ENCODE measurements at regions not wholly inside any gene's neighbourhood (a gene's known extent, or its start where the extent isn't known, plus 50 kb on each side); places are given as distances from the start of the nearest gene placed in this dataset.
"Not testable (repeated sequence)": the region's sequence is repeated elsewhere in the genome, so short reads cannot be mapped to it uniquely, and the experiment has no call there.

- no peak for DNase-seq
These were observed 399.8 kb downstream of the ADCYAP1 start for GRCh38 chr18:1304392-1304992.

- no peak for DNase-seq
These were observed 402.0 kb downstream of the ADCYAP1 start for GRCh38 chr18:1306641-1307040.

GRCh38 chr18:1308686-1309085 is 404.0 kb downstream of the ADCYAP1 start:
- no peak for DNase-seq

- no peak for DNase-seq
These were observed 406.7 kb downstream of the ADCYAP1 start for GRCh38 chr18:1311376-1311775.

GRCh38 chr18:1335345-1335744 is 430.7 kb downstream of the ADCYAP1 start:
- not testable (repeated sequence) for DNase-seq

GRCh38 chr18:1350931-1351450 is 446.3 kb downstream of the ADCYAP1 start:
- no peak for DNase-seq

GRCh38 chr18:1353025-1353424 is 448.4 kb downstream of the ADCYAP1 start:
- DNase-seq = no peak

GRCh38 chr18:1357724-1358123 is 453.1 kb downstream of the ADCYAP1 start:
- no peak for DNase-seq

GRCh38 chr18:1361936-1362335 is 457.3 kb downstream of the ADCYAP1 start:
- no peak for DNase-seq

- DNase-seq = no peak
These were observed 465.9 kb downstream of the ADCYAP1 start for GRCh38 chr18:1370552-1370951.

GRCh38 chr18:1371724-1372123 is 467.1 kb downstream of the ADCYAP1 start:
- no peak for DNase-seq

GRCh38 chr18:1383465-1383864 is 478.8 kb downstream of the ADCYAP1 start:
- no peak for DNase-seq

GRCh38 chr18:1388468-1388867 is 483.8 kb downstream of the ADCYAP1 start:
- not testable (repeated sequence) for DNase-seq

GRCh38 chr18:1392046-1392445 is 487.4 kb downstream of the ADCYAP1 start:
- DNase-seq = no peak

GRCh38 chr18:1392865-1393734 is 488.4 kb downstream of the ADCYAP1 start:
- no peak for DNase-seq

GRCh38 chr18:1393929-1394328 is 489.3 kb downstream of the ADCYAP1 start:
- no peak for DNase-seq

- no peak for DNase-seq
These were observed 489.8 kb downstream of the ADCYAP1 start for GRCh38 chr18:1394426-1394825.

GRCh38 chr18:1394966-1395365 is 490.3 kb downstream of the ADCYAP1 start:
- no peak for DNase-seq

GRCh38 chr18:1408376-1408775 is 503.7 kb downstream of the ADCYAP1 start:
- DNase-seq = no peak

- no peak for DNase-seq
These were observed 508.1 kb downstream of the ADCYAP1 start for GRCh38 chr18:1412655-1413322.

- DNase-seq = no peak
These were observed 508.6 kb downstream of the ADCYAP1 start for GRCh38 chr18:1413323-1413675.

GRCh38 chr18:1416074-1416473 is 511.4 kb downstream of the ADCYAP1 start:
- no peak for DNase-seq

GRCh38 chr18:1421502-1421901 is 516.8 kb downstream of the ADCYAP1 start:
- no peak for DNase-seq

- DNase-seq = no peak
These were observed 518.0 kb downstream of the ADCYAP1 start for GRCh38 chr18:1422634-1423033.
